Keratinocyte (primary cell): ENCODE measurements at regions not wholly inside any gene's neighbourhood (a gene's known extent, or its start where the extent isn't known, plus 50 kb on each side); places are given as distances from the start of the nearest gene placed in this dataset.

Source experiments
- DNase-seq: peaks from one replicate; pipeline ENCODE4 v3.0.0-alpha.2; 2011; ENCODE audit warnings: low read depth, missing footprints, low spot score
- FAIRE-seq: peaks from 2 replicates; lab custom pipeline; 2011; peaks lifted over from hg19 to GRCh38; lab: Jason Lieb, UNC
- H2AFZ ChIP-seq: 2 replicates; pipeline ENCODE4 v1.6.0; 2012; ENCODE audit warnings: low read length, control low read depth, inconsistent platforms; ENCODE audit not compliant: control insufficient read depth
- H3K27ac ChIP-seq: 2 replicates; pipeline ENCODE4 v1.5.1; 2011; ENCODE audit warnings: low read length; ENCODE audit not compliant: control insufficient read depth, insufficient read depth
- H3K27me3 ChIP-seq: 3 replicates; pipeline ENCODE4 v1.6.0; 2011; ENCODE audit warnings: low read length; ENCODE audit not compliant: control insufficient read depth, insufficient read depth; ENCODE audit errors: extremely low read depth
- H3K36me3 ChIP-seq, 2 experiments: 2 replicates in 1 of 2; 3 replicates in 1 of 2; pipeline ENCODE4 v1.5.1; 2011; ENCODE audit warnings: low read length in 2 of 2, mild to moderate bottlenecking in 1 of 2; ENCODE audit not compliant: control insufficient read depth in 2 of 2, insufficient read depth in 2 of 2; ENCODE audit errors: extremely low read depth in 1 of 2
- H3K4me1 ChIP-seq: 3 replicates; pipeline ENCODE4 v1.5.1; 2011; ENCODE audit warnings: low read length; ENCODE audit not compliant: control insufficient read depth, insufficient read depth; ENCODE audit errors: extremely low read depth
- H3K4me2 ChIP-seq: 3 replicates; pipeline ENCODE4 v1.6.0; 2011; ENCODE audit warnings: low read depth, low read length; ENCODE audit not compliant: control insufficient read depth, insufficient read depth; ENCODE audit errors: extremely low read depth
- H3K4me3 ChIP-seq, 3 experiments: fragments of 200-600 bp in 1 of 3; sonication (generic) in 1 of 3; 2 replicates in 2 of 3; 3 replicates in 1 of 3; pipeline ENCODE4 v1.5.1; 2011 to 2016; ENCODE audit warnings: low read length in 3 of 3, mild to moderate bottlenecking in 3 of 3, control low read depth in 2 of 3, inconsistent platforms in 1 of 3, low read depth in 1 of 3, mixed read lengths in 1 of 3, mixed run types in 1 of 3, moderate library complexity in 1 of 3; ENCODE audit not compliant: control insufficient read depth in 2 of 3, insufficient read depth in 2 of 3; ENCODE audit errors: extremely low read depth in 1 of 3
- H3K79me2 ChIP-seq: 2 replicates; pipeline ENCODE4 v1.6.0; 2012; ENCODE audit warnings: low read length; ENCODE audit not compliant: control insufficient read depth, insufficient read depth
- H3K9ac ChIP-seq: 3 replicates; pipeline ENCODE4 v1.6.0; 2011; ENCODE audit warnings: low read length; ENCODE audit not compliant: control insufficient read depth, insufficient read depth; ENCODE audit errors: extremely low read depth
- H3K9me1 ChIP-seq: 3 replicates; pipeline ENCODE4 v1.6.0; 2011; ENCODE audit warnings: low read length; ENCODE audit not compliant: control insufficient read depth, insufficient read depth; ENCODE audit errors: extremely low read depth
- H3K9me3 ChIP-seq: 2 replicates; pipeline ENCODE4 v1.5.1; 2012; ENCODE audit warnings: low read depth, low read length; ENCODE audit not compliant: control insufficient read depth
- H4K20me1 ChIP-seq: 3 replicates; pipeline ENCODE4 v1.6.0; 2011; ENCODE audit warnings: low read length; ENCODE audit not compliant: control insufficient read depth, insufficient read depth; ENCODE audit errors: extremely low read depth
- CTCF ChIP-seq, 3 experiments: IDR thresholded peaks in 1 of 3; conservative IDR thresholded peaks in 1 of 3; optimal IDR thresholded peaks in 1 of 3; 2 replicates in 2 of 3; 3 replicates in 1 of 3; pipeline versions ENCODE3 to v1.5.1; 2011; ENCODE audit warnings: low read length in 3 of 3, mild to moderate bottlenecking in 3 of 3, moderate library complexity in 2 of 3, control low read depth in 1 of 3, inconsistent platforms in 1 of 3; ENCODE audit not compliant: insufficient read depth in 2 of 3; ENCODE audit errors: extremely low read depth in 1 of 3
- EZH2 ChIP-seq: IDR thresholded peaks from one replicate; pipeline ENCODE4 v1.6.1; 2012; ENCODE audit warnings: inconsistent platforms, mild to moderate bottlenecking, low read length, moderate library complexity
- dilution Hi-C: fragments of 300-500 bp; cut with MboI; formaldehyde crosslinking; loops from one replicate; pipeline ENCODE4 v1.7.0; 2020; ENCODE audit warnings: low sequenced_read_pairs; ENCODE audit not compliant: extremely low pct_ligation_motif_present

- Histone ChIP-seq H3K36me3 (no peaks in the 10 kb centered on the region), H3K79me2 (no peaks in the 10 kb centered on the region), H3K4me2 (no peak overlapping the region), H3K9me1 (no peaks in the 10 kb centered on the region), H3K27me3 (no peaks in the 10 kb centered on the region), H3K27ac (no peak overlapping the region), H3K4me1 (no peaks in the 10 kb centered on the region), H2AFZ (no peak overlapping the region), H4K20me1 (no peaks in the 10 kb centered on the region), H3K9ac (no peak overlapping the region), H3K9me3 (no peaks in the 10 kb centered on the region), H3K4me3 (no peak overlapping the region)
- DNase-seq (no peak), FAIRE-seq (no peak)
- dilution Hi-C loops = no loop called here
- TF ChIP-seq CTCF (optimal IDR thresholded peaks at IDR 0.05 in 1 of 3, IDR thresholded peaks at IDR 0.05 in 1 of 3, conservative IDR thresholded peaks at IDR 0.05 in 1 of 3; ENCODE audit: extremely low read depth in 1 of 3, insufficient read depth in 2 of 3, low read length in 3 of 3) = no peak
- no peak for TF ChIP-seq EZH2
These were observed 334.9 kb upstream of the DDX53 start for GRCh38 chrX:22664826-22665225.

- dilution Hi-C loops = no loop called here
- Histone ChIP-seq H3K27me3 (no peaks in the 10 kb centered on the region), H3K36me3 (no peaks in the 10 kb centered on the region), H4K20me1 (no peaks in the 10 kb centered on the region), H3K79me2 (no peaks in the 10 kb centered on the region), H3K9ac (no peak overlapping the region), H3K4me2 (no peak overlapping the region), H3K4me3 (no peak overlapping the region), H3K4me1 (no peaks in the 10 kb centered on the region), H3K9me3 (no peaks in the 10 kb centered on the region), H2AFZ (no peak overlapping the region), H3K27ac (no peak overlapping the region), H3K9me1 (no peaks in the 10 kb centered on the region)
- FAIRE-seq = no peak
- TF ChIP-seq EZH2 = no peak
- TF ChIP-seq CTCF (optimal IDR thresholded peaks at IDR 0.05 in 1 of 3, IDR thresholded peaks at IDR 0.05 in 1 of 3, conservative IDR thresholded peaks at IDR 0.05 in 1 of 3; ENCODE audit: extremely low read depth in 1 of 3, insufficient read depth in 2 of 3, low read length in 3 of 3) = no peak
- no peak for DNase-seq
These were observed 333.9 kb upstream of the DDX53 start for GRCh38 chrX:22665818-22666217.
